H1 (cell line): ENCODE measurements at regions not wholly inside any gene's neighbourhood (a gene's known extent, or its start where the extent isn't known, plus 50 kb on each side); places are given as distances from the start of the nearest gene placed in this dataset.
A peak's percentile ranks its signal among the peaks of the same experiment; 100 is the strongest.

Experiments
- CTCF ChIA-PET: fragments of 300-600 bp; sonication (Branson Sonifier 250); formaldehyde crosslinking; loops from one replicate; lab custom pipeline; 2021; ENCODE audit not compliant: partially characterized antibody; lab: Charles Lee
- POLR2A ChIA-PET: fragments of 300-600 bp; sonication (Branson Sonifier 250); formaldehyde crosslinking; loops from one replicate; lab custom pipeline; 2021; ENCODE audit warnings: inconsistent platforms; ENCODE audit not compliant: partially characterized antibody; lab: Charles Lee
- DNase-seq, 2 experiments: peaks; one replicate each; pipeline versions ENCODE4 v3.0.0 to v3.0.0-alpha.2; 2010 to 2022; ENCODE audit warnings: low spot score in 2 of 2, low read depth in 1 of 2, mixed read lengths in 1 of 2
- FAIRE-seq: peaks from 2 replicates; lab custom pipeline; 2011; peaks lifted over from hg19 to GRCh38; lab: Jason Lieb, UNC
- H2AFZ ChIP-seq: 2 replicates; pipeline ENCODE4 v1.8.1; 2012; ENCODE audit warnings: low read length, inconsistent platforms
- H2AK5ac ChIP-seq: 2 replicates; pipeline ENCODE4 v1.6.1; 2013; ENCODE audit warnings: low read depth, low read length
- H2BK120ac ChIP-seq: replicated peaks from 2 replicates; pipeline ENCODE3; 2013; ENCODE audit warnings: low read depth, low read length, inconsistent platforms
- H2BK12ac ChIP-seq: 2 replicates; pipeline ENCODE4 v1.6.1; 2013; ENCODE audit warnings: low read depth, low read length
- H2BK15ac ChIP-seq: 2 replicates; pipeline ENCODE4 v1.6.1; 2013; ENCODE audit warnings: low read length
- H2BK20ac ChIP-seq: 2 replicates; pipeline ENCODE4 v1.6.1; 2013; ENCODE audit warnings: low read length
- H2BK5ac ChIP-seq: 2 replicates; pipeline ENCODE4 v1.6.1; 2013; ENCODE audit warnings: low read depth, low read length
- H3K14ac ChIP-seq: 2 replicates; pipeline ENCODE4 v1.6.1; 2013; ENCODE audit warnings: inconsistent platforms; ENCODE audit not compliant: insufficient read length
- H3K18ac ChIP-seq: 2 replicates; pipeline ENCODE4 v1.6.1; 2013; ENCODE audit warnings: low read length; ENCODE audit errors: extremely low read depth
- H3K23ac ChIP-seq: 2 replicates; pipeline ENCODE4 v1.6.1; 2013; ENCODE audit warnings: inconsistent platforms; ENCODE audit not compliant: insufficient read length
- H3K23me2 ChIP-seq: 2 replicates; pipeline ENCODE4 v1.6.1; 2013; ENCODE audit warnings: low read depth, low read length
- H3K27ac ChIP-seq: 2 replicates; pipeline ENCODE4 v1.6.1; 2011; ENCODE audit warnings: low read depth, low read length, inconsistent platforms
- H3K27me3 ChIP-seq, 4 experiments: replicated peaks in 1 of 4; 1 replicate in 1 of 4; 2 replicates in 3 of 4; pipeline versions ENCODE4 v1.6.1 to v1.8.1; 2011 to 2013; ENCODE audit warnings: low read length in 3 of 4, mild to moderate bottlenecking in 3 of 4, inconsistent platforms in 2 of 4, mixed read lengths in 2 of 4, moderate library complexity in 1 of 4; ENCODE audit not compliant: control insufficient read depth in 3 of 4, insufficient read depth in 3 of 4; ENCODE audit errors: extremely low read depth in 1 of 4
- H3K36me3 ChIP-seq, 4 experiments: 2 replicates each; pipeline versions ENCODE4 v1.6.1 to v1.8.1; 2011 to 2013; ENCODE audit warnings: mild to moderate bottlenecking in 4 of 4, low read length in 3 of 4, moderate library complexity in 2 of 4, control low read depth in 1 of 4, inconsistent platforms in 1 of 4; ENCODE audit not compliant: insufficient read depth in 4 of 4, control insufficient read depth in 2 of 4
- H3K4ac ChIP-seq: replicated peaks from 2 replicates; pipeline ENCODE3; 2013; ENCODE audit warnings: low read length, low read depth, mixed read lengths, inconsistent platforms; ENCODE audit not compliant: insufficient read length
- H3K4me1 ChIP-seq, 4 experiments: replicated peaks in 1 of 4; 1 replicate in 1 of 4; 2 replicates in 3 of 4; pipeline versions ENCODE4 v1.6.1 to v1.8.1; 2011 to 2013; ENCODE audit warnings: low read length in 3 of 4, inconsistent platforms in 2 of 4, mixed read lengths in 1 of 4; ENCODE audit not compliant: insufficient read depth in 4 of 4, control insufficient read depth in 3 of 4
- H3K4me2 ChIP-seq, 2 experiments: 2 replicates each; pipeline versions ENCODE4 v1.6.1 to v1.8.1; 2011 to 2013; ENCODE audit warnings: low read depth in 2 of 2, low read length in 2 of 2, control low read depth in 1 of 2, inconsistent platforms in 1 of 2, mild to moderate bottlenecking in 1 of 2; ENCODE audit not compliant: insufficient read depth in 1 of 2
- H3K4me3 ChIP-seq, 4 experiments: fragments of 200-600, 300-600 bp in 1 of 4; sonication (generic), shearing (Covaris generic), sonication (Bioruptor Twin) in 1 of 4; 2 replicates each; pipeline versions ENCODE4 v1.5.1 to v1.8.1; 2011 to 2016; ENCODE audit warnings: low read length in 4 of 4, low read depth in 3 of 4, control low read depth in 2 of 4, inconsistent platforms in 2 of 4, mild to moderate bottlenecking in 2 of 4, mixed read lengths in 1 of 4, moderate library complexity in 1 of 4; ENCODE audit not compliant: insufficient read depth in 2 of 4; ENCODE audit errors: extremely low read depth in 1 of 4
- H3K56ac ChIP-seq: replicated peaks from 2 replicates; pipeline ENCODE3; 2013; ENCODE audit warnings: low read depth, mild to moderate bottlenecking, mixed read lengths, low read length, inconsistent platforms; ENCODE audit not compliant: insufficient read length
- H3K79me1 ChIP-seq: 2 replicates; pipeline ENCODE4 v1.6.1; 2013; ENCODE audit warnings: low read depth, low read length, control low read depth
- H3K79me2 ChIP-seq, 2 experiments: 2 replicates each; pipeline versions ENCODE4 v1.6.1 to v1.8.1; 2012 to 2013; ENCODE audit warnings: low read length in 2 of 2, mild to moderate bottlenecking in 2 of 2, inconsistent platforms in 1 of 2; ENCODE audit not compliant: insufficient read depth in 2 of 2, control insufficient read depth in 1 of 2
- H3K9ac ChIP-seq, 4 experiments: replicated peaks in 1 of 4; 1 replicate in 1 of 4; 2 replicates in 3 of 4; pipeline versions ENCODE4 v1.6.1 to v1.8.1; 2011 to 2013; ENCODE audit warnings: low read depth in 3 of 4, low read length in 3 of 4, control low read depth in 2 of 4, mild to moderate bottlenecking in 2 of 4, moderate library complexity in 2 of 4, inconsistent platforms in 1 of 4; ENCODE audit errors: extremely low read depth in 1 of 4
- H3K9me3 ChIP-seq, 2 experiments: 2 replicates each; pipeline versions ENCODE4 v1.6.1 to v1.8.1; 2012 to 2013; ENCODE audit warnings: mild to moderate bottlenecking in 2 of 2, moderate library complexity in 2 of 2, control low read depth in 1 of 2, inconsistent platforms in 1 of 2, low read depth in 1 of 2, low read length in 1 of 2, mixed read lengths in 1 of 2; ENCODE audit not compliant: insufficient read depth in 2 of 2
- H4K20me1 ChIP-seq, 2 experiments: replicated peaks in 1 of 2; 2 replicates each; pipeline versions ENCODE3 to v1.8.1; 2011 to 2013; ENCODE audit warnings: inconsistent platforms in 2 of 2, low read length in 2 of 2, mild to moderate bottlenecking in 1 of 2; ENCODE audit not compliant: insufficient read depth in 2 of 2, control insufficient read depth in 1 of 2
- H4K5ac ChIP-seq: 2 replicates; pipeline ENCODE4 v1.6.1; 2013; ENCODE audit warnings: low read length, low read depth, mixed read lengths, inconsistent platforms; ENCODE audit not compliant: insufficient read length
- H4K8ac ChIP-seq: 2 replicates; pipeline ENCODE4 v1.8.0; 2013; ENCODE audit warnings: mild to moderate bottlenecking, moderate library complexity, low read length, inconsistent platforms; ENCODE audit not compliant: insufficient read depth; ENCODE audit errors: extremely low read depth
- H4K91ac ChIP-seq: replicated peaks from 2 replicates; pipeline ENCODE3; 2013; ENCODE audit warnings: low read length, mixed read lengths, inconsistent platforms; ENCODE audit not compliant: insufficient read length
- BACH1 ChIP-seq: IDR thresholded peaks from 2 replicates; pipeline ENCODE4 v1.6.1; 2012; ENCODE audit warnings: low read length, improper control_type of control experiment
- EGR1 ChIP-seq: IDR thresholded peaks from 2 replicates; pipeline ENCODE4 v1.6.1; 2011; ENCODE audit warnings: low read depth, low read length, borderline replicate concordance
- JUND ChIP-seq: IDR thresholded peaks from 2 replicates; pipeline ENCODE4 v1.6.1; 2011; ENCODE audit warnings: mild to moderate bottlenecking, improper control_type of control experiment, low read length
- KDM1A ChIP-seq: fragments of 200-600, 300-600 bp; sonication (generic); IDR thresholded peaks from 2 replicates; pipeline ENCODE4 v1.7.1; 2016; ENCODE audit warnings: mild to moderate bottlenecking, low read length, borderline replicate concordance
- SIX5 ChIP-seq: IDR thresholded peaks from 2 replicates; pipeline ENCODE4 v1.6.1; 2011; ENCODE audit warnings: mild to moderate bottlenecking, low read depth, low read length
- SRF ChIP-seq: IDR thresholded peaks from 2 replicates; pipeline ENCODE4 v1.6.1; 2011; ENCODE audit warnings: mild to moderate bottlenecking, low read depth, low read length, moderate library complexity
- TAF7 ChIP-seq: optimal IDR thresholded peaks from 2 replicates; pipeline ENCODE3; 2011; ENCODE audit warnings: low read depth, mild to moderate bottlenecking, inconsistent platforms, low read length, moderate library complexity, borderline replicate concordance
- TBP ChIP-seq: IDR thresholded peaks from 2 replicates; pipeline ENCODE4 v1.6.1; 2011; ENCODE audit warnings: low read depth, low read length, improper control_type of control experiment
- TCF12 ChIP-seq: IDR thresholded peaks from 2 replicates; pipeline ENCODE4 v1.6.1; 2011; ENCODE audit warnings: low read depth, mild to moderate bottlenecking, low read length
- whole genome bisulfite sequencing, 2 experiments: shearing (Covaris generic) in 1 of 2; methylation state at CpG; one replicate each; pipeline versions ENCODE4 v1.1.6 to v1.1.7; 2013 to 2015; ENCODE audit warnings: low lambda C conversion rate in 2 of 2, mixed read lengths in 2 of 2, inconsistent platforms in 1 of 2, low coverage in 1 of 2, missing lambda C conversion rate in 1 of 2; ENCODE audit not compliant: insufficient replicate concordance in 2 of 2, insufficient coverage in 1 of 2, insufficient read length in 1 of 2; ENCODE audit errors: extremely low coverage in 1 of 2, missing lambda C conversion rate in 1 of 2; 5-methylcytosine and 5-hydroxymethylcytosine counted together
- TF ChIP-seq, protein P1 (sequence below), 3 experiments: IDR thresholded peaks; 1 replicate in 2 of 3; 2 replicates in 1 of 3; pipeline versions ENCODE4 v1.5.1 to v1.6.1; 2011; ENCODE audit warnings: low read length in 3 of 3, mild to moderate bottlenecking in 3 of 3, inconsistent platforms in 2 of 3, low read depth in 1 of 3, moderate library complexity in 1 of 3; ENCODE audit not compliant: insufficient read depth in 1 of 3; ENCODE audit errors: control extremely low read depth in 1 of 3
- TF ChIP-seq, protein P2 (sequence below): IDR thresholded peaks from 2 replicates; pipeline ENCODE4 v1.6.1; 2012; ENCODE audit warnings: low read length, inconsistent platforms

DNA sequence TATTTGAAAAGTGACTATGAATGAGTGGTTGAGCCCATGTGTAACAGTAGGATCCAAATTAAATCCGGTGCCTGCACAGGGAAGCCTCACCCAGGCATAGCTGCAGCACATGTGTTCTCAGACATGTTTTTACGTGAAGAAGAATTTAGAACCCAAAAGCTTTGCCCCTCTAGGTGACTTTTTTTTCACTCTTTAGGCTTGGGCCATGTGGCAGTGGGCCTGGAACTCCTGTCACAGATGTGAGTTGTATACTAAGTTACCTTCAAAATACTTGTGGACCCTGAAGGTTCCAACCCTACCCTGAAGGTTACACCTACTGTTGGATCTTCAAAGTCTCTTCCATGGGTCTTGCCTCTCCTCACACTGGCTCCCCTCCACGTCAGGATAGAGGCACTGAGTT is 146.6 kb downstream of the GAS1 start:
- Histone ChIP-seq H3K36me3 (no peaks in the 10 kb centered on the region; a peak in 1 of 8 replicates), H2BK20ac (no peak overlapping the region), H2BK12ac (peak overlapping the region; percentile 45; the same call in 1 of the 2 replicates), H3K9ac (no peak overlapping the region), H3K4me2 (no peak overlapping the region), H3K79me2 (no peaks in the 10 kb centered on the region; a peak in 1 of 4 replicates), H3K4me1 (peaks cover 0 to 7% (median under 1%) of the 10 kb centered on the region in 4 experiments; a peak in 5 of 7 replicates), H2BK15ac (no peak overlapping the region), H3K27ac (no peak overlapping the region), H2AK5ac (no peak overlapping the region), H3K4me3 (no peak overlapping the region), H3K18ac (no peak overlapping the region), H4K5ac (no peak overlapping the region), H3K9me3 (no peaks in the 10 kb centered on the region; a peak in 1 of 4 replicates), H3K23me2 (peaks cover 6% of the 10 kb centered on the region), H3K23ac (no peak overlapping the region), H2AFZ (no peak overlapping the region), H4K91ac (no peak overlapping the region), H4K8ac (no peak overlapping the region), H2BK120ac (no peak overlapping the region), H3K56ac (no peak overlapping the region), H3K27me3 (no peaks in the 10 kb centered on the region; a peak in 1 of 7 replicates), H2BK5ac (peak overlapping the region; percentile 17; the same call in 1 of the 2 replicates), H3K4ac (no peak overlapping the region), H3K14ac (no peak overlapping the region), H4K20me1 (peaks cover 0 to 12% of the 10 kb centered on the region in 2 experiments), H3K79me1 (no peaks in the 10 kb centered on the region)
- no peak for DNase-seq
- WGBS, 2 experiments = 82% methylated on average over 3 of the region's 3 CpGs; no CpG with 5 or more reads in 1 of the 2 experiments
- FAIRE-seq = no peak
- ChIA-PET POLR2A (no interaction called here), CTCF (interaction anchor here (0.7 to 2.2 kb wide), 6 partner anchors 9 to 386 kb away, joined by 3 to 8 read pairs (median 3); no protein-coding TSS in a partner anchor)
- no peak for TF ChIP-seq BACH1
- TF ChIP-seq TCF12 = no peak
- no peak for TF ChIP-seq KDM1A
- TF ChIP-seq, protein P1, sequence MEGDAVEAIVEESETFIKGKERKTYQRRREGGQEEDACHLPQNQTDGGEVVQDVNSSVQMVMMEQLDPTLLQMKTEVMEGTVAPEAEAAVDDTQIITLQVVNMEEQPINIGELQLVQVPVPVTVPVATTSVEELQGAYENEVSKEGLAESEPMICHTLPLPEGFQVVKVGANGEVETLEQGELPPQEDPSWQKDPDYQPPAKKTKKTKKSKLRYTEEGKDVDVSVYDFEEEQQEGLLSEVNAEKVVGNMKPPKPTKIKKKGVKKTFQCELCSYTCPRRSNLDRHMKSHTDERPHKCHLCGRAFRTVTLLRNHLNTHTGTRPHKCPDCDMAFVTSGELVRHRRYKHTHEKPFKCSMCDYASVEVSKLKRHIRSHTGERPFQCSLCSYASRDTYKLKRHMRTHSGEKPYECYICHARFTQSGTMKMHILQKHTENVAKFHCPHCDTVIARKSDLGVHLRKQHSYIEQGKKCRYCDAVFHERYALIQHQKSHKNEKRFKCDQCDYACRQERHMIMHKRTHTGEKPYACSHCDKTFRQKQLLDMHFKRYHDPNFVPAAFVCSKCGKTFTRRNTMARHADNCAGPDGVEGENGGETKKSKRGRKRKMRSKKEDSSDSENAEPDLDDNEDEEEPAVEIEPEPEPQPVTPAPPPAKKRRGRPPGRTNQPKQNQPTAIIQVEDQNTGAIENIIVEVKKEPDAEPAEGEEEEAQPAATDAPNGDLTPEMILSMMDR (IDR thresholded peaks at IDR 0.05; ENCODE audit: control extremely low read depth in 1 of 3, insufficient read depth in 1 of 3, low read depth in 1 of 3, low read length in 3 of 3) = no peak
- no peak for TF ChIP-seq SIX5
- TF ChIP-seq, protein P2, sequence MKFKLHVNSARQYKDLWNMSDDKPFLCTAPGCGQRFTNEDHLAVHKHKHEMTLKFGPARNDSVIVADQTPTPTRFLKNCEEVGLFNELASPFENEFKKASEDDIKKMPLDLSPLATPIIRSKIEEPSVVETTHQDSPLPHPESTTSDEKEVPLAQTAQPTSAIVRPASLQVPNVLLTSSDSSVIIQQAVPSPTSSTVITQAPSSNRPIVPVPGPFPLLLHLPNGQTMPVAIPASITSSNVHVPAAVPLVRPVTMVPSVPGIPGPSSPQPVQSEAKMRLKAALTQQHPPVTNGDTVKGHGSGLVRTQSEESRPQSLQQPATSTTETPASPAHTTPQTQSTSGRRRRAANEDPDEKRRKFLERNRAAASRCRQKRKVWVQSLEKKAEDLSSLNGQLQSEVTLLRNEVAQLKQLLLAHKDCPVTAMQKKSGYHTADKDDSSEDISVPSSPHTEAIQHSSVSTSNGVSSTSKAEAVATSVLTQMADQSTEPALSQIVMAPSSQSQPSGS = no peak
- TF ChIP-seq JUND = no peak
- no peak for TF ChIP-seq EGR1
- no peak for TF ChIP-seq TAF7
- no peak for TF ChIP-seq SRF
- TF ChIP-seq TBP = no peak
